AG08395 (cell line): ENCODE measurements at regions not wholly inside any gene's neighbourhood (a gene's known extent, or its start where the extent isn't known, plus 50 kb on each side); places are given as distances from the start of the nearest gene placed in this dataset.

Experiments
- DNase-seq: peaks from one replicate; pipeline ENCODE4 v3.0.0; 2012; ENCODE audit warnings: mixed read lengths, low spot score

- DNase-seq: no peak
These were observed 81.0 kb upstream of the BNC2 start for GRCh38 chr9:16951502-16951901.

GRCh38 chr9:16950051-16950450, 79.6 kb upstream of the BNC2 start:
- no peak for DNase-seq

GRCh38 chr9:16930578-16930977, 60.1 kb upstream of the BNC2 start:
- no peak for DNase-seq

GRCh38 chr9:16928179-16928945, 57.9 kb upstream of the BNC2 start:
- DNase-seq: no peak

GRCh38 chr9:16925426-16925825, 55.0 kb upstream of the BNC2 start:
- no peak for DNase-seq

GRCh38 chr9:16924311-16924915, 53.9 kb upstream of the BNC2 start:
- DNase-seq: no peak

GRCh38 chr9:16921855-16922254, 51.4 kb upstream of the BNC2 start:
- no peak for DNase-seq
